Neural cell (in vitro differentiated cells): ENCODE measurements at regions not wholly inside any gene's neighbourhood (a gene's known extent, or its start where the extent isn't known, plus 50 kb on each side); places are given as distances from the start of the nearest gene placed in this dataset.

Experiments used
- H2AFZ ChIP-seq: fragments of 200-600, 300-800 bp; sonication (generic), shearing (Covaris generic); 2 replicates; pipeline ENCODE4 v1.6.0; 2014; ENCODE audit warnings: low read depth, mild to moderate bottlenecking, antibody characterized with exemption, low read length, moderate library complexity
- H3F3A ChIP-seq: fragments of 200-600 bp; shearing (Covaris generic); 2 replicates; pipeline ENCODE4 v1.6.1; 2016; ENCODE audit warnings: mild to moderate bottlenecking, moderate library complexity, mixed read lengths, antibody characterized with exemption, low read length; ENCODE audit not compliant: insufficient read depth, poor library complexity, severe bottlenecking
- H3K27ac ChIP-seq: fragments of 200-600, 300-800 bp; sonication (generic), shearing (Covaris generic); 2 replicates; pipeline ENCODE4 v1.5.1; 2014; ENCODE audit warnings: mild to moderate bottlenecking, low read length, moderate library complexity
- H3K27me3 ChIP-seq: fragments of 300-800, 200-600 bp; sonication (generic), shearing (Covaris generic); 2 replicates; pipeline ENCODE4 v1.6.0; 2014; ENCODE audit warnings: mild to moderate bottlenecking, low read depth, low read length, moderate library complexity; ENCODE audit not compliant: insufficient read depth
- H3K36me3 ChIP-seq: fragments of 300-800, 200-600 bp; sonication (generic), shearing (Covaris generic); 2 replicates; pipeline ENCODE4 v1.5.1; 2014; ENCODE audit warnings: mild to moderate bottlenecking, antibody characterized with exemption, low read length, moderate library complexity; ENCODE audit not compliant: insufficient read depth
- H3K4me2 ChIP-seq: fragments of 300-800, 200-600 bp; sonication (generic), shearing (Covaris generic); 2 replicates; pipeline ENCODE4 v1.6.0; 2014; ENCODE audit warnings: mild to moderate bottlenecking, low read length
- H3K4me3 ChIP-seq: fragments of 300-800, 200-600 bp; sonication (generic), shearing (Covaris generic); 2 replicates; pipeline ENCODE4 v1.5.1; 2014; ENCODE audit warnings: mild to moderate bottlenecking, low read length, moderate library complexity
- H3K79me2 ChIP-seq: fragments of 200-600 bp; shearing (Covaris generic); replicated peaks from 2 replicates; pipeline ENCODE4 v1.6.0; 2014; ENCODE audit warnings: mild to moderate bottlenecking, low read length, moderate library complexity; ENCODE audit not compliant: insufficient read depth
- H3K9ac ChIP-seq: fragments of 300-800, 200-600 bp; sonication (generic), shearing (Covaris generic); 2 replicates; pipeline ENCODE4 v1.6.1; 2016; ENCODE audit warnings: mild to moderate bottlenecking, low read length, mixed read lengths
- H3K9me2 ChIP-seq: fragments of 200-600 bp; shearing (Covaris generic); 2 replicates; pipeline ENCODE4 v1.6.1; 2016; ENCODE audit warnings: mild to moderate bottlenecking, low read length, mixed read lengths; ENCODE audit not compliant: insufficient read depth
- H3K9me3 ChIP-seq: fragments of 200-600, 300-800 bp; sonication (generic), shearing (Covaris generic); 2 replicates; pipeline ENCODE4 v1.6.1; 2016; ENCODE audit warnings: mild to moderate bottlenecking, mixed run types, low read length, moderate library complexity, mixed read lengths
- H4K20me1 ChIP-seq: fragments of 200-600 bp; shearing (Covaris generic); 2 replicates; pipeline ENCODE4 v1.6.1; 2016; ENCODE audit warnings: mild to moderate bottlenecking, mixed run types; ENCODE audit not compliant: insufficient read depth
- EP300 ChIP-seq: fragments of 450-650 bp; conservative IDR thresholded peaks from 2 replicates; pipeline ENCODE4 v1.6.1; 2014; ENCODE audit warnings: antibody characterized with exemption, mild to moderate bottlenecking, moderate library complexity; ENCODE audit not compliant: poor library complexity, severe bottlenecking
- EZH2 ChIP-seq: fragments of 200-600, 300-800 bp; shearing (Covaris generic), sonication (generic); IDR thresholded peaks from 2 replicates; pipeline ENCODE4 v1.6.1; 2014; ENCODE audit warnings: antibody characterized with exemption, low read length, borderline replicate concordance, mild to moderate bottlenecking; ENCODE audit not compliant: insufficient read depth, poor library complexity, severe bottlenecking
- MXI1 ChIP-seq: fragments of 450-650 bp; conservative IDR thresholded peaks from 2 replicates; pipeline ENCODE4 v1.6.1; 2014; ENCODE audit warnings: antibody characterized with exemption, mild to moderate bottlenecking; ENCODE audit not compliant: poor library complexity, severe bottlenecking
- POLR2AphosphoS5 ChIP-seq: IDR thresholded peaks from 2 replicates; pipeline ENCODE4 v1.6.1; 2012
- RAD21 ChIP-seq: fragments of 450-650 bp; conservative IDR thresholded peaks from 2 replicates; pipeline ENCODE4 v1.6.1; 2014; ENCODE audit warnings: antibody characterized with exemption, mild to moderate bottlenecking, moderate library complexity
- REST ChIP-seq: IDR thresholded peaks from 2 replicates; pipeline ENCODE4 v1.6.1; 2012; ENCODE audit warnings: borderline replicate concordance
- SMC3 ChIP-seq: fragments of 450-650 bp; conservative IDR thresholded peaks from 2 replicates; pipeline ENCODE4 v1.6.1; 2014; ENCODE audit warnings: antibody characterized with exemption, mild to moderate bottlenecking, moderate library complexity; ENCODE audit not compliant: poor library complexity
- TAF1 ChIP-seq: IDR thresholded peaks from 2 replicates; pipeline ENCODE4 v1.6.1; 2012; ENCODE audit warnings: low read depth
- TF ChIP-seq, protein P1 (sequence below): fragments of 450-650 bp; IDR thresholded peaks from 2 replicates; pipeline ENCODE4 v1.5.1; 2014; ENCODE audit warnings: antibody characterized with exemption, mild to moderate bottlenecking, moderate library complexity; ENCODE audit not compliant: poor library complexity, severe bottlenecking

GRCh38 chr4:96186593-96186992 is 346.7 kb downstream of the PDHA2 start:
- Histone ChIP-seq H3K27me3 (no peaks in the 10 kb centered on the region), H3K9ac (no peak overlapping the region), H3K4me3 (no peak overlapping the region), H4K20me1 (no peaks in the 10 kb centered on the region), H3K4me2 (no peak overlapping the region), H3F3A (no peaks in the 10 kb centered on the region), H3K27ac (no peak overlapping the region), H3K36me3 (no peaks in the 10 kb centered on the region), H3K79me2 (no peaks in the 10 kb centered on the region), H3K9me3 (no peaks in the 10 kb centered on the region), H2AFZ (no peak overlapping the region), H3K9me2 (no peaks in the 10 kb centered on the region)
- peak; percentile 57 for TF ChIP-seq REST
- TF ChIP-seq, protein P1, sequence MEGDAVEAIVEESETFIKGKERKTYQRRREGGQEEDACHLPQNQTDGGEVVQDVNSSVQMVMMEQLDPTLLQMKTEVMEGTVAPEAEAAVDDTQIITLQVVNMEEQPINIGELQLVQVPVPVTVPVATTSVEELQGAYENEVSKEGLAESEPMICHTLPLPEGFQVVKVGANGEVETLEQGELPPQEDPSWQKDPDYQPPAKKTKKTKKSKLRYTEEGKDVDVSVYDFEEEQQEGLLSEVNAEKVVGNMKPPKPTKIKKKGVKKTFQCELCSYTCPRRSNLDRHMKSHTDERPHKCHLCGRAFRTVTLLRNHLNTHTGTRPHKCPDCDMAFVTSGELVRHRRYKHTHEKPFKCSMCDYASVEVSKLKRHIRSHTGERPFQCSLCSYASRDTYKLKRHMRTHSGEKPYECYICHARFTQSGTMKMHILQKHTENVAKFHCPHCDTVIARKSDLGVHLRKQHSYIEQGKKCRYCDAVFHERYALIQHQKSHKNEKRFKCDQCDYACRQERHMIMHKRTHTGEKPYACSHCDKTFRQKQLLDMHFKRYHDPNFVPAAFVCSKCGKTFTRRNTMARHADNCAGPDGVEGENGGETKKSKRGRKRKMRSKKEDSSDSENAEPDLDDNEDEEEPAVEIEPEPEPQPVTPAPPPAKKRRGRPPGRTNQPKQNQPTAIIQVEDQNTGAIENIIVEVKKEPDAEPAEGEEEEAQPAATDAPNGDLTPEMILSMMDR: no peak
- TF ChIP-seq POLR2AphosphoS5: no peak

DNA sequence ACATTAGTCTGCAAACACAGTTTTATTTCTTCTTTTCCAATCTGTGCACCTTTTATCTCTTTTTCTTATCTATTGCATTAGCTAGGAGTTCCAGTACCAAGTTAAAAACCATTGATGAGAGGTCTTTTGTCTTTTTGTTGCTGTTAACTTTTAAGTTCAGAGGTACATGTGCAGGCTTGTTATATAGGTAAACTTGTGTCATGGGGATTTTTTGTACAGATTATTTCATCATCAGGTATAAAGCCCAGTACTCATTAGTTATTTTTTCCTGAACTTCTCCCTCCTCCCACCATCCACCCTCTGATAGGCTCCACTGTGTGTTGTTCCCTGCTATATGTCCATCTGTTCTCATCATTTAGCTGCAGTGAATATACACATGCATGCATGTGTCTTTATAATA is 349.9 kb downstream of the PDHA2 start:
- no peaks in the 10 kb centered on the region for H3K79me2 ChIP-seq
- no peaks in the 10 kb centered on the region for H3K9me2 ChIP-seq
- H2AFZ ChIP-seq: no peak overlapping the region
- no peak overlapping the region for H3K27ac ChIP-seq
- no peak overlapping the region for H3K9ac ChIP-seq
- H3K36me3 ChIP-seq: no peaks in the 10 kb centered on the region
- no peaks in the 10 kb centered on the region for H4K20me1 ChIP-seq
- TF ChIP-seq MXI1: no peak
- TF ChIP-seq, protein P1: no peak
- TF ChIP-seq EZH2: no peak
- TF ChIP-seq TAF1: no peak
- no peak for TF ChIP-seq POLR2AphosphoS5
- no peak for TF ChIP-seq EP300
- TF ChIP-seq REST: no peak
- TF ChIP-seq RAD21: no peak
- TF ChIP-seq SMC3: no peak
- no peaks in the 10 kb centered on the region for H3K27me3 ChIP-seq
- H3F3A ChIP-seq: no peaks in the 10 kb centered on the region
- no peak overlapping the region for H3K4me3 ChIP-seq
- no peak overlapping the region for H3K4me2 ChIP-seq
- no peaks in the 10 kb centered on the region for H3K9me3 ChIP-seq
